NCI-H187 (cell line): ENCODE measurements at regions not wholly inside any gene's neighbourhood (a gene's known extent, or its start where the extent isn't known, plus 50 kb on each side); places are given as distances from the start of the nearest gene placed in this dataset.
"Not testable (repeated sequence)": the region's sequence is repeated elsewhere in the genome, so short reads cannot be mapped to it uniquely, and the experiment has no call there.

ENCODE experiments used
- DNase-seq, 2 experiments: peaks; one replicate each; lab custom pipeline; 2025; lab: John Stamatoyannopoulos, UW

GRCh38 chr12:131229426-131230339 is 276.0 kb downstream of the ADGRD1 start:
- DNase-seq: no peak

GRCh38 chr12:131230340-131231031 is 276.8 kb downstream of the ADGRD1 start:
- no peak for DNase-seq

GRCh38 chr12:131231032-131231980 is 277.6 kb downstream of the ADGRD1 start:
- DNase-seq: no peak

GRCh38 chr12:131232036-131232435 is 278.3 kb downstream of the ADGRD1 start:
- DNase-seq: no peak

- not testable (repeated sequence) for DNase-seq
These were observed 279.2 kb downstream of the ADGRD1 start for GRCh38 chr12:131232872-131233271.

GRCh38 chr12:131233850-131234789 is 280.4 kb downstream of the ADGRD1 start:
- not testable (repeated sequence) for DNase-seq

GRCh38 chr12:131234841-131235271 is 281.1 kb downstream of the ADGRD1 start:
- not testable (repeated sequence) for DNase-seq

- no peak for DNase-seq
These were observed 282.2 kb downstream of the ADGRD1 start for GRCh38 chr12:131235871-131236271.

GRCh38 chr12:131239384-131240094 is 285.8 kb downstream of the ADGRD1 start:
- DNase-seq: no peak

GRCh38 chr12:131241517-131241916 is 287.8 kb downstream of the ADGRD1 start:
- DNase-seq: no peak

- no peak for DNase-seq
These were observed 289.2 kb downstream of the ADGRD1 start for GRCh38 chr12:131242741-131243496.

- not testable (repeated sequence) for DNase-seq
These were observed 290.5 kb downstream of the ADGRD1 start for GRCh38 chr12:131244157-131244688.

- not testable (repeated sequence) for DNase-seq
These were observed 291.5 kb downstream of the ADGRD1 start for GRCh38 chr12:131245161-131245560.

- no peak for DNase-seq
These were observed 292.1 kb downstream of the ADGRD1 start for GRCh38 chr12:131245564-131246355.

- not testable (repeated sequence) for DNase-seq
These were observed 293.5 kb downstream of the ADGRD1 start for GRCh38 chr12:131247026-131247725.

- not testable (repeated sequence) for DNase-seq
These were observed 294.2 kb downstream of the ADGRD1 start for GRCh38 chr12:131247875-131248274.

GRCh38 chr12:131249246-131250027 is 295.7 kb downstream of the ADGRD1 start:
- DNase-seq: no peak
